Keratinocyte (primary cell): ENCODE measurements at regions not wholly inside any gene's neighbourhood (a gene's known extent, or its start where the extent isn't known, plus 50 kb on each side); places are given as distances from the start of the nearest gene placed in this dataset.

Experiments
- DNase-seq: peaks from one replicate; pipeline ENCODE4 v3.0.0-alpha.2; 2011; ENCODE audit warnings: low read depth, missing footprints, low spot score
- FAIRE-seq: peaks from 2 replicates; lab custom pipeline; 2011; peaks lifted over from hg19 to GRCh38; lab: Jason Lieb, UNC
- H2AFZ ChIP-seq: 2 replicates; pipeline ENCODE4 v1.6.0; 2012; ENCODE audit warnings: low read length, control low read depth, inconsistent platforms; ENCODE audit not compliant: control insufficient read depth
- H3K27ac ChIP-seq: 2 replicates; pipeline ENCODE4 v1.5.1; 2011; ENCODE audit warnings: low read length; ENCODE audit not compliant: control insufficient read depth, insufficient read depth
- H3K27me3 ChIP-seq: 3 replicates; pipeline ENCODE4 v1.6.0; 2011; ENCODE audit warnings: low read length; ENCODE audit not compliant: control insufficient read depth, insufficient read depth; ENCODE audit errors: extremely low read depth
- H3K36me3 ChIP-seq, 2 experiments: 2 replicates in 1 of 2; 3 replicates in 1 of 2; pipeline ENCODE4 v1.5.1; 2011; ENCODE audit warnings: low read length in 2 of 2, mild to moderate bottlenecking in 1 of 2; ENCODE audit not compliant: control insufficient read depth in 2 of 2, insufficient read depth in 2 of 2; ENCODE audit errors: extremely low read depth in 1 of 2
- H3K4me1 ChIP-seq: 3 replicates; pipeline ENCODE4 v1.5.1; 2011; ENCODE audit warnings: low read length; ENCODE audit not compliant: control insufficient read depth, insufficient read depth; ENCODE audit errors: extremely low read depth
- H3K4me2 ChIP-seq: 3 replicates; pipeline ENCODE4 v1.6.0; 2011; ENCODE audit warnings: low read depth, low read length; ENCODE audit not compliant: control insufficient read depth, insufficient read depth; ENCODE audit errors: extremely low read depth
- H3K4me3 ChIP-seq, 3 experiments: fragments of 200-600 bp in 1 of 3; sonication (generic) in 1 of 3; 2 replicates in 2 of 3; 3 replicates in 1 of 3; pipeline ENCODE4 v1.5.1; 2011 to 2016; ENCODE audit warnings: low read length in 3 of 3, mild to moderate bottlenecking in 3 of 3, control low read depth in 2 of 3, inconsistent platforms in 1 of 3, low read depth in 1 of 3, mixed read lengths in 1 of 3, mixed run types in 1 of 3, moderate library complexity in 1 of 3; ENCODE audit not compliant: control insufficient read depth in 2 of 3, insufficient read depth in 2 of 3; ENCODE audit errors: extremely low read depth in 1 of 3
- H3K79me2 ChIP-seq: 2 replicates; pipeline ENCODE4 v1.6.0; 2012; ENCODE audit warnings: low read length; ENCODE audit not compliant: control insufficient read depth, insufficient read depth
- H3K9ac ChIP-seq: 3 replicates; pipeline ENCODE4 v1.6.0; 2011; ENCODE audit warnings: low read length; ENCODE audit not compliant: control insufficient read depth, insufficient read depth; ENCODE audit errors: extremely low read depth
- H3K9me1 ChIP-seq: 3 replicates; pipeline ENCODE4 v1.6.0; 2011; ENCODE audit warnings: low read length; ENCODE audit not compliant: control insufficient read depth, insufficient read depth; ENCODE audit errors: extremely low read depth
- H3K9me3 ChIP-seq: 2 replicates; pipeline ENCODE4 v1.5.1; 2012; ENCODE audit warnings: low read depth, low read length; ENCODE audit not compliant: control insufficient read depth
- H4K20me1 ChIP-seq: 3 replicates; pipeline ENCODE4 v1.6.0; 2011; ENCODE audit warnings: low read length; ENCODE audit not compliant: control insufficient read depth, insufficient read depth; ENCODE audit errors: extremely low read depth
- CTCF ChIP-seq, 3 experiments: IDR thresholded peaks in 1 of 3; conservative IDR thresholded peaks in 1 of 3; optimal IDR thresholded peaks in 1 of 3; 2 replicates in 2 of 3; 3 replicates in 1 of 3; pipeline versions ENCODE3 to v1.5.1; 2011; ENCODE audit warnings: low read length in 3 of 3, mild to moderate bottlenecking in 3 of 3, moderate library complexity in 2 of 3, control low read depth in 1 of 3, inconsistent platforms in 1 of 3; ENCODE audit not compliant: insufficient read depth in 2 of 3; ENCODE audit errors: extremely low read depth in 1 of 3
- EZH2 ChIP-seq: IDR thresholded peaks from one replicate; pipeline ENCODE4 v1.6.1; 2012; ENCODE audit warnings: inconsistent platforms, mild to moderate bottlenecking, low read length, moderate library complexity
- dilution Hi-C: fragments of 300-500 bp; cut with MboI; formaldehyde crosslinking; loops from one replicate; pipeline ENCODE4 v1.7.0; 2020; ENCODE audit warnings: low sequenced_read_pairs; ENCODE audit not compliant: extremely low pct_ligation_motif_present

- H3K9ac ChIP-seq, result no peak overlapping the region
- H3K9me3 ChIP-seq, result no peaks in the 10 kb centered on the region
- no peak overlapping the region for H3K27ac ChIP-seq
- no peaks in the 10 kb centered on the region for H3K4me1 ChIP-seq
- H3K4me2 ChIP-seq, result no peak overlapping the region
- TF ChIP-seq CTCF (optimal IDR thresholded peaks at IDR 0.05 in 1 of 3, IDR thresholded peaks at IDR 0.05 in 1 of 3, conservative IDR thresholded peaks at IDR 0.05 in 1 of 3; ENCODE audit: extremely low read depth in 1 of 3, insufficient read depth in 2 of 3, low read length in 3 of 3) (no peak), EZH2 (no peak)
- H3K79me2 ChIP-seq, result no peaks in the 10 kb centered on the region
- no peaks in the 10 kb centered on the region for H3K9me1 ChIP-seq
- FAIRE-seq (no peak), DNase-seq (no peak)
- H3K36me3 ChIP-seq, result no peaks in the 10 kb centered on the region
- no peak overlapping the region for H2AFZ ChIP-seq
- H3K4me3 ChIP-seq, result no peak overlapping the region
- H3K27me3 ChIP-seq, result no peaks in the 10 kb centered on the region
- no peaks in the 10 kb centered on the region for H4K20me1 ChIP-seq
- dilution Hi-C loops, result loop anchor here (25.0 kb wide), 1 partner anchor 220 kb away; no protein-coding TSS in a partner anchor
Observed at GRCh38 chr5:52692039-52692438, 95.7 kb upstream of the ITGA1 start.

- H3K4me1 ChIP-seq, result no peaks in the 10 kb centered on the region
- dilution Hi-C loops, result loop anchor here (25.0 kb wide), 1 partner anchor 220 kb away; no protein-coding TSS in a partner anchor
- H2AFZ ChIP-seq, result no peak overlapping the region
- FAIRE-seq, result no peak
- no peak for DNase-seq
- H4K20me1 ChIP-seq, result no peaks in the 10 kb centered on the region
- H3K9me3 ChIP-seq, result no peaks in the 10 kb centered on the region
- no peak overlapping the region for H3K4me3 ChIP-seq
- no peaks in the 10 kb centered on the region for H3K9me1 ChIP-seq
- H3K9ac ChIP-seq, result no peak overlapping the region
- no peaks in the 10 kb centered on the region for H3K36me3 ChIP-seq
- H3K27me3 ChIP-seq, result no peaks in the 10 kb centered on the region
- H3K4me2 ChIP-seq, result no peak overlapping the region
- H3K79me2 ChIP-seq, result no peaks in the 10 kb centered on the region
- TF ChIP-seq CTCF (optimal IDR thresholded peaks at IDR 0.05 in 1 of 3, IDR thresholded peaks at IDR 0.05 in 1 of 3, conservative IDR thresholded peaks at IDR 0.05 in 1 of 3; ENCODE audit: extremely low read depth in 1 of 3, insufficient read depth in 2 of 3, low read length in 3 of 3), result no peak
- no peak for TF ChIP-seq EZH2
- H3K27ac ChIP-seq, result no peak overlapping the region
Observed at GRCh38 chr5:52692606-52693005, 95.1 kb upstream of the ITGA1 start.
